Body of pancreas (tissue), 4 donors: ENCODE measurements at regions not wholly inside any gene's neighbourhood (a gene's known extent, or its start where the extent isn't known, plus 50 kb on each side); places are given as distances from the start of the nearest gene placed in this dataset.

ENCODE experiments used
- ATAC-seq: fragments of 150-250 bp; one replicate; pipeline ENCODE4 v1.9.1; 2016
- DNase-seq, 4 donors: peaks; one replicate each; pipeline ENCODE4 v3.0.0-alpha.2; 2019
- H3K27ac ChIP-seq, 4 donors: fragments of 200-600 bp; sonication (generic); 1 replicate in 3 of 4; 2 replicates in 1 of 4; pipeline versions ENCODE4 v1.5.1 to v1.6.1; 2016 to 2019; ENCODE audit warnings: mild to moderate bottlenecking in 1 of 4, mixed read lengths in 1 of 4, moderate library complexity in 1 of 4
- H3K27me3 ChIP-seq, 2 donors: fragments of 200-600 bp; sonication (generic); one replicate each; pipeline ENCODE4 v1.6.0; 2016; ENCODE audit warnings: mild to moderate bottlenecking in 1 of 2
- H3K36me3 ChIP-seq, 2 donors: fragments of 200-600 bp; sonication (generic); replicated peaks in 1 of 2; 2 replicates each; pipeline ENCODE4 v1.5.1; 2016; ENCODE audit warnings: low read depth in 2 of 2; ENCODE audit not compliant: insufficient read depth in 1 of 2
- H3K4me1 ChIP-seq: fragments of 200-600 bp; sonication (generic); one replicate; pipeline ENCODE4 v1.6.0; 2016
- H3K4me3 ChIP-seq, 2 donors: fragments of 200-600 bp; sonication (generic); 1 replicate in 1 of 2; 2 replicates in 1 of 2; pipeline ENCODE4 v1.5.1; 2016 to 2019
- H3K9me3 ChIP-seq, 3 donors: fragments of 200-600 bp; sonication (generic); 1 replicate in 2 of 3; 2 replicates in 1 of 3; pipeline ENCODE4 v1.5.1; 2016
- POLR2A ChIP-seq, 3 donors: fragments of 450-650 bp; IDR thresholded peaks; one replicate each; pipeline ENCODE4 v1.6.1; 2016; ENCODE audit warnings: antibody characterized with exemption in 3 of 3, mild to moderate bottlenecking in 2 of 3
- WGBS, 2 donors: methylation state at CpG; one replicate each; pipeline ENCODE4 v1.1.5; 2017; 5-methylcytosine and 5-hydroxymethylcytosine counted together
- intact Hi-C: fragments of 100-400 bp; cut with DNase I; formaldehyde crosslinking; loops from one replicate; pipeline ENCODE4 v1.15.1; 2023
- TF ChIP-seq, protein P1 (sequence below), 7 experiments: fragments of 450-650 bp in 4 of 7; fragments of 200-600 bp in 3 of 7; sonication (generic) in 3 of 7; IDR thresholded peaks; one replicate each; pipeline ENCODE4 v1.5.1; 2016 to 2019; ENCODE audit warnings: antibody characterized with exemption in 7 of 7

DNA sequence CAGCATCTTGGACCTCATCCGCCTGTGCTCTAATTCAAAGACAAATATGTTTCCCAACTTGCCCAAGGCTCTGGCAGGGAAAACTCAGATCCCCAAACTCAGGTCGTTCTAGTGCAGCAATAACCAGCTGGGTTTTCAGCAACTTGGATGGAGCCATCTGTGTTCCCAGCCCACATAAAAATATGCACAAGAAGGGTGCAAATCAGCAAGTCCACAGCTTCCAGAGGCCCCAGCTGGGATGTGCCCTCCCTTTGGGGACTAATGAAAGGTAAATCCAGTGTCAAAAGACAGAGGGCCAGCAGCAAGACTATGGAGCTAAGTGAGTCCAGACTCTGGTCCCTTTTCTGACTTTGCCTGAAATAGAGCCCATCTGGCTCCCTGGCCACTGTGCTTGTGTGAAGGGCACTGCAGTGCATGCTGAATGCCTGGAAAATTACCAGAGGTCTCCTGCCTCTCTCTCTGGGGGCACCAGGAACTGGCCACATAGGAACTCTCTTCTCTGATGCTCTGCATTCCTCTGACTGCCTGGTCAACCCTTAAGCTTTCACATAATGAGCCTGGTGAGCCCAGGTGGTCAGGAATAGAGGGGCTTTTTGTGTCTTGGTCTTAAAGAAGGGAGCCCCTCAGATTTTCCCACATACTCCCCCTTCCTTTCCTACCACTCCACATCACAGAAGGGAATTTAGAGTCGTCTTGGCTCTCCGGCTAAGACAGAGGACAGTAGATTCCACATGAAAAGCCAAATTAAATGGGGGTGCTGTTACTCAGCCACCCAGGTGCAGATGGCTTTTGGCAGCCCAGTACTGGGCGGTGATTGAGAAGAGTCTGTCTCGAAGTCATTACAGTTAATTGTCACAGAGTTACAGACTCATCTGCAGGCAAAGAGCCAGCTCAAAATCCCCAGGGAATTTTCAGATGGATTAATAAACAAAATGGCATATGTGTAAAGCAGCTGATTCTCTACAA, 88.1 kb upstream of the C1orf21 start:
- peaks cover 0 to 3% (median 0%) of the 10 kb centered on the region in 3 donors for H3K9me3 ChIP-seq
- H3K27me3 ChIP-seq, result no peaks in the 10 kb centered on the region
- H3K4me1 ChIP-seq, result peaks cover 43% of the 10 kb centered on the region
- peak overlapping the region in 2 of 4 donors; percentile 6 to 80 for H3K27ac ChIP-seq
- no peak for ATAC-seq
- WGBS, 2 donors, result 81 to 87% methylated on average over 6 of the region's 6 CpGs
- no peak for DNase-seq
- intact Hi-C loops, result no loop called here
- TF ChIP-seq POLR2A (IDR thresholded peaks at IDR 0.05), result no peak
- TF ChIP-seq, protein P1, sequence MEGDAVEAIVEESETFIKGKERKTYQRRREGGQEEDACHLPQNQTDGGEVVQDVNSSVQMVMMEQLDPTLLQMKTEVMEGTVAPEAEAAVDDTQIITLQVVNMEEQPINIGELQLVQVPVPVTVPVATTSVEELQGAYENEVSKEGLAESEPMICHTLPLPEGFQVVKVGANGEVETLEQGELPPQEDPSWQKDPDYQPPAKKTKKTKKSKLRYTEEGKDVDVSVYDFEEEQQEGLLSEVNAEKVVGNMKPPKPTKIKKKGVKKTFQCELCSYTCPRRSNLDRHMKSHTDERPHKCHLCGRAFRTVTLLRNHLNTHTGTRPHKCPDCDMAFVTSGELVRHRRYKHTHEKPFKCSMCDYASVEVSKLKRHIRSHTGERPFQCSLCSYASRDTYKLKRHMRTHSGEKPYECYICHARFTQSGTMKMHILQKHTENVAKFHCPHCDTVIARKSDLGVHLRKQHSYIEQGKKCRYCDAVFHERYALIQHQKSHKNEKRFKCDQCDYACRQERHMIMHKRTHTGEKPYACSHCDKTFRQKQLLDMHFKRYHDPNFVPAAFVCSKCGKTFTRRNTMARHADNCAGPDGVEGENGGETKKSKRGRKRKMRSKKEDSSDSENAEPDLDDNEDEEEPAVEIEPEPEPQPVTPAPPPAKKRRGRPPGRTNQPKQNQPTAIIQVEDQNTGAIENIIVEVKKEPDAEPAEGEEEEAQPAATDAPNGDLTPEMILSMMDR (IDR thresholded peaks at IDR 0.05), result no peak
- no peak overlapping the region for H3K4me3 ChIP-seq
- no peaks in the 10 kb centered on the region for H3K36me3 ChIP-seq

DNA sequence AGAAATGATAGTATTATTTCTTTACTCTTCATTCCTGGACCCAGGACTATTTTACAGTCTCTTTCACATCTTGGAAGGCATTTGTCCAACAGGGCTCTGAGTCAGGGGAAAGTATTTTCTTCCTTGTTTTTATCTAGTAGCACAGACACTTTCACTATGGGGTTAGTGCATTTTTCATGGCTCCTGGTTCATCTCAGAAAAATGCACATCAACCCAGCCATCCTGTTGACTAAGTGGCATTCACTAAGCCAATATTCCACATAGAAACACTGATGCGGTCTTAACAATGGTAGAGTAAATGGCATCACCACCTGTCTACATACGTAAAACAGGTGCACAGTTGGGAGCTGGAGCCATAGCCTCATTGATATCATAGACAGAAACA, 87.4 kb upstream of the C1orf21 start:
- no peak for ATAC-seq
- Histone ChIP-seq H3K9me3 (peaks cover 0 to 3% (median 0%) of the 10 kb centered on the region in 3 donors), H3K4me3 (no peak overlapping the region), H3K4me1 (peaks cover 43% of the 10 kb centered on the region), H3K36me3 (no peaks in the 10 kb centered on the region), H3K27me3 (no peaks in the 10 kb centered on the region), H3K27ac (no peak overlapping the region)
- 92 to 100% methylated on average over 2 of the region's 2 CpGs for WGBS, 2 donors
- no peak for TF ChIP-seq POLR2A (IDR thresholded peaks at IDR 0.05)
- TF ChIP-seq, protein P1 (IDR thresholded peaks at IDR 0.05), result no peak
- intact Hi-C loops, result no loop called here
- no peak for DNase-seq

DNA sequence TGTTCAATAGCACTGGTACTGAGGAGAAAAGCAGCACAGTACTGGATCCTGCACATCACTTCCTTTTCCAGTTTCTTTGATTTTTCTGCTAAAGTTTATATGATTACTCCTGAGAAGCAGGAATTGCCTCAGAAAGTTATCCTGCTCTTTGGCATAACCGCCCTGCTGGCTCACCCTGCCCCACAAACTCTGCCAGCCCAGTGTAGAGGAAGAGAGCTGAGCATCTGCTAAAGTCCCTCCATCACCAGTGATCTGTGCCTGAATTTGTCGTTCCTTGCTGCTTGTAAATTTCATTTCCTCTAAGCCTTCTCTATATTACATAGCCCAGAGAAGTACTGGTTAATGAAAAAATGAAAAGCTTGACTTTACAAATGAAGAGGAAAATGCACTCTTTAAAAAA, 87.0 kb upstream of the C1orf21 start:
- Histone ChIP-seq H3K4me1 (peaks cover 41% of the 10 kb centered on the region), H3K4me3 (no peak overlapping the region), H3K27me3 (no peaks in the 10 kb centered on the region), H3K36me3 (no peaks in the 10 kb centered on the region), H3K9me3 (peaks cover 0 to 3% (median 0%) of the 10 kb centered on the region in 3 donors), H3K27ac (no peak overlapping the region)
- intact Hi-C loops, result no loop called here
- no peak for DNase-seq
- ATAC-seq, result no peak
- TF ChIP-seq, protein P1 (IDR thresholded peaks at IDR 0.05), result no peak
- no peak for TF ChIP-seq POLR2A (IDR thresholded peaks at IDR 0.05)
- 89 to 95% methylated on average over 2 of the region's 2 CpGs for WGBS, 2 donors

DNA sequence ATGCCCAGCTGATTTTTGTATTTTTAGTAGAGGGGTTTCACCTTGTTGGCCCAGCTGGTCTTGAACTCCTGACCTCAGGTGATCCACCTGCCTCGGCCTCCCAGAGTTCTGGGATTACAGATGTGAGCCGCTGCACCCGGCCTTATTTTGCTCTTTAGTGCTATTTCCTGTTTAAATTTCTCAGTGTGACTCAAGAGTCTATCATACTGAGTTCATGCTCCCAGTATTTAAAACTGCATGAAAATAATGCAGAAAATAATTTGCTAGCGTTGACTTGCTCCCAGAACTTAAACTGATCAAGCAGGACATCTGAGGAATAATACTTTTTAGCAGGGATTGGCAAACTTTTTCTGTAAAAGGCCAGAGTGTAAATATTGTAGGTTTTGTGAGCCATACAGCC, 86.4 kb upstream of the C1orf21 start:
- Histone ChIP-seq H3K36me3 (no peaks in the 10 kb centered on the region), H3K27ac (no peak overlapping the region), H3K27me3 (no peaks in the 10 kb centered on the region), H3K4me1 (peaks cover 35% of the 10 kb centered on the region), H3K4me3 (no peak overlapping the region), H3K9me3 (peaks cover 0 to 3% (median 0%) of the 10 kb centered on the region in 3 donors)
- ATAC-seq (no peak), DNase-seq (no peak)
- 63 to 84% methylated on average over 4 of the region's 4 CpGs for WGBS, 2 donors
- intact Hi-C loops, result no loop called here
- TF ChIP-seq, protein P1 (IDR thresholded peaks at IDR 0.05), result no peak
- no peak for TF ChIP-seq POLR2A (IDR thresholded peaks at IDR 0.05)
